ENCODE measurements at regions not wholly inside any gene's neighbourhood (a gene's known extent, or its start where the extent isn't known, plus 50 kb on each side); places are given as distances from the start of the nearest gene placed in this dataset.

GRCh38 chr1:93749487-93749886 is 67.8 kb upstream of the BCAR3 start:
- Mint-ChIP-seq H3K27me3 (peaks cover 7% of the 10 kb centered on the region), H3K27ac (no peak overlapping the region), H3K4me1 (peaks cover 6% of the 10 kb centered on the region), H3K4me3 (no peak overlapping the region), H3K36me3 (ENCODE audit: low read depth) (peaks cover 3% of the 10 kb centered on the region)
- DNase-seq (no peak), ATAC-seq (peak; percentile 30)
- H3K9me3 ChIP-seq (ENCODE audit: control insufficient read depth, low read length, poor library complexity, severe bottlenecking), result peaks cover 6% of the 10 kb centered on the region

DNA sequence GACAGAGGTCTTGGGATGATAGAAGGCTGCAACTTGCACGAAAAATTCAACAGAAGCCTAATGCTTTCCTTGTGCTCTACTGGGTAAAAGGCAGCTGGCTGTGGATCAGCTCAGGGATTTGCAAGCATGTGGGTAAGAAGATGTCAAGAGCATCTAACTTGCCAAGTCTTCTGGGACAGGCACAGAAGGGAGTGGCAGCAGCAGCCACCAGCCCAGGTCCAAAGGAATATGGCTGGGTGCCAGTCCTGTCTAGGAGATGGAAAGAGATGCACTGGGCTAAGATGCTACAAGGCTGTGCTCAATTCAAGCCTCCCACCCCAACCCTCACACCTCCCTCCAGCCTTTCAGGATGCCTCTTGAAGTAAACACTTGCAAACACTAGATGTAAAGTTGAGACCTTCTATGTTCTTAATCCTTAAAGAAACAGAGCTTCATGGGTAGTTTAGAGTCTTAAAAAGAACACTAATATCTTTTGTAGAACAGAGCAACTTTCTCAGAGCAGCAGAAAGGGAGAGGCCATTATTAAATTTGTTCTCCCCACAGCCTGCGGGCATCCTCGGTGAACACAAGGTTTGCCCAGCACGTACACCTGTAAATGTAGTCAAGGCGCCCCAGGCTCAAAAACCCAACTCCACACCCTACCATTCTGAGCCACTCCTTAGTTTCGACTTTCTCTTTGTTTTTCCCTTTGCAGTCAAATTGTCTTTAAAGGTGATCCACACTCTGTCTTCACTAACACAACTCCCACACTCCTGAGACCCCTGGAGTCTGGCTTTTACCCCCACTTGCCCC is 64.6 kb upstream of the BCAR3 start:
- no peak for DNase-seq
- no peak overlapping the region for H3K27ac Mint-ChIP-seq
- peaks cover under 1% of the 10 kb centered on the region for H3K27me3 Mint-ChIP-seq
- H3K4me3 Mint-ChIP-seq, result no peak overlapping the region
- peaks cover 3% of the 10 kb centered on the region for H3K36me3 Mint-ChIP-seq (ENCODE audit: low read depth)
- H3K4me1 Mint-ChIP-seq, result peaks cover 4% of the 10 kb centered on the region
- ATAC-seq, result no peak
- H3K9me3 ChIP-seq (ENCODE audit: control insufficient read depth, low read length, poor library complexity, severe bottlenecking), result peaks cover 6% of the 10 kb centered on the region

GRCh38 chr1:93744299-93744988 is 62.8 kb upstream of the BCAR3 start:
- H3K4me1 Mint-ChIP-seq, result no peaks in the 10 kb centered on the region
- no peak for ATAC-seq
- H3K27ac Mint-ChIP-seq, result no peak overlapping the region
- H3K27me3 Mint-ChIP-seq, result no peaks in the 10 kb centered on the region
- H3K9me3 ChIP-seq (ENCODE audit: control insufficient read depth, low read length, poor library complexity, severe bottlenecking), result peaks cover 6% of the 10 kb centered on the region
- no peak for DNase-seq
- H3K4me3 Mint-ChIP-seq, result no peak overlapping the region
- peaks cover 3% of the 10 kb centered on the region for H3K36me3 Mint-ChIP-seq (ENCODE audit: low read depth)

DNA sequence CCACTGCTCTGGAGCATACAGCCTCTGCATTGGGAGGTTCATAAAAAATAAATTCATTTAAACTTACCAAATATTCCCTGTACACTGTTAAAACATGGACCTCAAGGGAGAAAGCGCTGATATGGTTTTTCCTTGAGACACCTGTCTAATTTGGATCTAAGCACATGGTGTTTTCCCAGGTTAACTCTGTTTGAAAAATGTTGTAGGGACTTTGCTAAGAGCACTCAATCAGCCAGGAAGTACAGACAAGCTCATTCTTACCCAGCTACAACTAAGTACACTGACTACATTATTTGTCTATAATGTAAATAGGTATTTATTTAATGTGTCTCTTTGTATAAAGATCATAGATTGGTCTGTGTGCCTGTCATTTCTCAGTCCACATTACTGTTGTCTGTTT is 61.8 kb upstream of the BCAR3 start:
- no peaks in the 10 kb centered on the region for H3K27me3 Mint-ChIP-seq
- no peak overlapping the region for H3K27ac Mint-ChIP-seq
- DNase-seq (no peak), ATAC-seq (no peak)
- H3K9me3 ChIP-seq (ENCODE audit: control insufficient read depth, low read length, poor library complexity, severe bottlenecking), result peaks cover 6% of the 10 kb centered on the region
- peaks cover 3% of the 10 kb centered on the region for H3K36me3 Mint-ChIP-seq (ENCODE audit: low read depth)
- no peak overlapping the region for H3K4me3 Mint-ChIP-seq
- H3K4me1 Mint-ChIP-seq, result no peaks in the 10 kb centered on the region

DNA sequence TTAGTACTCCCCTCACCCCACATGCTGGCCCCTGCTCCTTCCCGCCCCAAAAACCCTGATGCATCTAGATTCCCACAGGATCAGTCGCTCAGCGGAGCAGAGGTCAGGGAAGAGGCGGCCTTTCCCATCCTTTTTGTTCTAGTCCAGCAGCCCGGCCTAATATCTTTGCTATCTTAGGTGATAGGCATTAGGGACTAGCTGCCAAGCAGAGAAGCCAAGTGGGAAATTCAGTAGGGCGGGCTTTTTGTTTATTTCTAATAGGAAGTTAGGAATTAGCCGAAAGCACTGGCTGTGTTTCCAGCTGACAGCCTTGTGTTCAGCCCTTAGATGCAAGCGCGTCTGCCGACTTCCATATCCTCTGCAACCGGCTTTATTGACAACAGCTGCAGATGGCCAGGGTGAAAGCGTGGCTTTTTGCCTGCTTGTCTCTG is 59.0 kb upstream of the BCAR3 start:
- ATAC-seq (no peak), DNase-seq (no peak)
- no peaks in the 10 kb centered on the region for H3K4me1 Mint-ChIP-seq
- H3K4me3 Mint-ChIP-seq, result no peak overlapping the region
- no peaks in the 10 kb centered on the region for H3K9me3 ChIP-seq (ENCODE audit: control insufficient read depth, low read length, poor library complexity, severe bottlenecking)
- no peaks in the 10 kb centered on the region for H3K27me3 Mint-ChIP-seq
- H3K36me3 Mint-ChIP-seq (ENCODE audit: low read depth), result no peaks in the 10 kb centered on the region
- H3K27ac Mint-ChIP-seq, result no peak overlapping the region

DNA sequence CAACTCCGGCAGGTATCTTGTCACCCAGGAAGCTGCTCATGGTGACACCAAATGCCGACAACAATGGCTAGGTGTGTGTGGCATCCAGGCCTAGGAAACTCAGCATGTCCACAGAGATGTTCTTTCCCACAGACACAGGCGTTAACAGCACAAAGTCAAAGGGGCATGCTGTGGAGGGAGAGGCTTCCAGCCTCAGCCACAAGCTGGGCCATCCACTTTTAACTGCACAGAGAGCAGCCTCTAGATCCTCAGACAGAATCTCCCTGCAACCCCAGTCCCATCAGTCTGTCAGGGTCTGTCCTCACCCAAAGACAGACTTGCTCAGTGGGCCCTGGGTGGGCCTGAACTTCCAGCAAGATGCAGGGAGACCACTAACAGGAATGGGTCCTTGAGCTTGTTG is 58.5 kb upstream of the BCAR3 start:
- no peaks in the 10 kb centered on the region for H3K4me1 Mint-ChIP-seq
- ATAC-seq, result no peak
- H3K27ac Mint-ChIP-seq, result no peak overlapping the region
- H3K9me3 ChIP-seq (ENCODE audit: control insufficient read depth, low read length, poor library complexity, severe bottlenecking), result no peaks in the 10 kb centered on the region
- H3K4me3 Mint-ChIP-seq, result no peak overlapping the region
- no peaks in the 10 kb centered on the region for H3K36me3 Mint-ChIP-seq (ENCODE audit: low read depth)
- DNase-seq, result no peak
- H3K27me3 Mint-ChIP-seq, result no peaks in the 10 kb centered on the region

DNA sequence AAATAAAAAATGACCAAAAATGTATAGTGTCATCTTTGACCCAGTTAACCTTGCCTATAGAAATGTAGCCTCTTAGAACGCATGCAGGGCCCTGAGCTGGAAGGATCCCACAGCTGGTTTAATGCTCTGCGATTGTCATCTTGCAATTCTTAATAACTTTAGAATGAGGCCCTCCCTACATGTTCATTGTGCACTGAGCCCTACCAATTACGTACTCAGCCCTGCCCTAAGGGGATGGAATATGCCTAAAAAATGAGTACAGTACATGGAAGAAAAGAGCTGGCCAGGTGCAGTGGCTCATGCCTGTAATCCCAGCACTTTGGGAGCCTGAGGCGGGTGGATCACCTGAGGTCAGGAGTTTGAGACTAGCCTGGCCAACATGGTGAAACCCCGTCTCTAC is 57.8 kb upstream of the BCAR3 start:
- H3K9me3 ChIP-seq (ENCODE audit: control insufficient read depth, low read length, poor library complexity, severe bottlenecking), result no peaks in the 10 kb centered on the region

GRCh38 chr1:93738926-93739325 is 57.3 kb upstream of the BCAR3 start:
- Mint-ChIP-seq H3K4me3 (no peak overlapping the region), H3K27ac (no peak overlapping the region), H3K27me3 (no peaks in the 10 kb centered on the region), H3K4me1 (no peaks in the 10 kb centered on the region), H3K36me3 (ENCODE audit: low read depth) (no peaks in the 10 kb centered on the region)
- H3K9me3 ChIP-seq (ENCODE audit: control insufficient read depth, low read length, poor library complexity, severe bottlenecking), result no peaks in the 10 kb centered on the region
- ATAC-seq (no peak), DNase-seq (no peak)

More for the DNA sequence above, 57.8 kb upstream of the BCAR3 start:
- DNase-seq, result no peak
- Mint-ChIP-seq H3K27ac (no peak overlapping the region), H3K27me3 (no peaks in the 10 kb centered on the region), H3K36me3 (ENCODE audit: low read depth) (no peaks in the 10 kb centered on the region), H3K4me1 (no peaks in the 10 kb centered on the region), H3K4me3 (no peak overlapping the region)
- no peak for ATAC-seq

GRCh38 chr1:93738075-93738622 is 56.5 kb upstream of the BCAR3 start:
- DNase-seq (no peak), ATAC-seq (no peak)
- no peak overlapping the region for H3K4me3 Mint-ChIP-seq
- H3K4me1 Mint-ChIP-seq, result no peaks in the 10 kb centered on the region
- no peak overlapping the region for H3K27ac Mint-ChIP-seq
- no peaks in the 10 kb centered on the region for H3K27me3 Mint-ChIP-seq
- H3K36me3 Mint-ChIP-seq (ENCODE audit: low read depth), result no peaks in the 10 kb centered on the region
- H3K9me3 ChIP-seq (ENCODE audit: control insufficient read depth, low read length, poor library complexity, severe bottlenecking), result no peaks in the 10 kb centered on the region

GRCh38 chr1:93735722-93736121 is 54.1 kb upstream of the BCAR3 start:
- Mint-ChIP-seq H3K4me3 (no peak overlapping the region), H3K27ac (no peak overlapping the region), H3K27me3 (peaks cover 8% of the 10 kb centered on the region), H3K36me3 (ENCODE audit: low read depth) (peaks cover 4% of the 10 kb centered on the region), H3K4me1 (peaks cover 5% of the 10 kb centered on the region)
- ATAC-seq, result no peak
- H3K9me3 ChIP-seq (ENCODE audit: control insufficient read depth, low read length, poor library complexity, severe bottlenecking), result no peaks in the 10 kb centered on the region
- no peak for DNase-seq

DNA sequence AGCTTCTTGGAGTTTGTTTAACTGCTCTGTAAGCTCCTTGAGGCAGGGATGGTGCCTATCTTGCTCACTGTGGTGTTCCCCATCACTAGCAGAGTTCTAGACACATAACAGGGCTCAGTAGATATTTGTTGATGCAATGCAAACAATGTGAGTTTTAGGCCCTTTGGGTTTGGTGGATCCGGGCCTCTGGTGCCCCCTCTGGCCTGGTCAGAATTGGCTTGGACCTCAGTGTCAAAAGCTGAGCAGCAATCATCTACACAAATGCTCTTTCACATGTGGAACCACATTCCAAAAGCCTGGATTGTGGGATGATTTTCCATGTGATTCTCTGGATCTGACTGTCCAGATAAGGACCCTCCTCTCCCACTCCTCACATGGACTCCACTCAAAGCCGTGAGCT is 53.4 kb upstream of the BCAR3 start:
- peaks cover 4% of the 10 kb centered on the region for H3K36me3 Mint-ChIP-seq (ENCODE audit: low read depth)
- H3K27ac Mint-ChIP-seq, result no peak overlapping the region
- no peak overlapping the region for H3K4me3 Mint-ChIP-seq
- H3K9me3 ChIP-seq (ENCODE audit: control insufficient read depth, low read length, poor library complexity, severe bottlenecking), result no peaks in the 10 kb centered on the region
- H3K4me1 Mint-ChIP-seq, result peaks cover 5% of the 10 kb centered on the region
- ATAC-seq (no peak), DNase-seq (no peak)
- peaks cover 8% of the 10 kb centered on the region for H3K27me3 Mint-ChIP-seq

DNA sequence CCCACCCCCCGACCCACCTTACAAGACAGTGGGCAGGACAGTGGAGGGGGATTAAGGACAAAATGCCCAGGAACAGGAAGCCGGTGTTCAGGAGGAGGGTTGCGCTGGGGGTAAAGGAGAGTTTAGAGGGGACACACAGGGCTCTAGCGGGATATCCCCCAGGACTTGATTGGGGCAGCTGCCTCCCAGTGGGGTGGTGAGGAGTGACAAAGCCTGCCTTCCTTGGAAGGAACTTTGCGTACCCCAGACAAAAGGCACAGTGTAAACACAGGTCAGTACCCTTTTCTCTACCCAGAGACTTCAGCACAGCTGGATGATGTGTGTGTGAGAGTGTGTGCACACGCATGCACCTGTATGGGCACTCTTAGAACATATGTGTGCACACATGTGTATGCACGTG is 51.7 kb upstream of the BCAR3 start:
- peaks cover 5% of the 10 kb centered on the region for H3K4me1 Mint-ChIP-seq
- DNase-seq (no peak), ATAC-seq (no peak)
- H3K27me3 Mint-ChIP-seq, result peaks cover 8% of the 10 kb centered on the region
- no peaks in the 10 kb centered on the region for H3K9me3 ChIP-seq (ENCODE audit: control insufficient read depth, low read length, poor library complexity, severe bottlenecking)
- H3K4me3 Mint-ChIP-seq, result no peak overlapping the region
- no peak overlapping the region for H3K27ac Mint-ChIP-seq
- peaks cover 4% of the 10 kb centered on the region for H3K36me3 Mint-ChIP-seq (ENCODE audit: low read depth)

GRCh38 chr1:93732514-93732913 is 50.9 kb upstream of the BCAR3 start:
- no peak for ATAC-seq
- Mint-ChIP-seq H3K27ac (no peak overlapping the region), H3K4me3 (no peak overlapping the region)

More at GRCh38 chr1:93732514-93732913, 50.9 kb upstream of the BCAR3 start:
- no peak for DNase-seq
- Mint-ChIP-seq H3K36me3 (ENCODE audit: low read depth) (peaks cover 4% of the 10 kb centered on the region), H3K27me3 (peaks cover 8% of the 10 kb centered on the region), H3K4me1 (peaks cover 5% of the 10 kb centered on the region)
- H3K9me3 ChIP-seq (ENCODE audit: control insufficient read depth, low read length, poor library complexity, severe bottlenecking), result no peaks in the 10 kb centered on the region

All from T-helper 17 cell (primary cell).